NCI-H2227 treated with DMSO at 0.1 percent for 48 hours (cell line): ENCODE measurements at regions not wholly inside any gene's neighbourhood (a gene's known extent, or its start where the extent isn't known, plus 50 kb on each side); places are given as distances from the start of the nearest gene placed in this dataset.

ENCODE experiments used
- DNase-seq: peaks from one replicate; lab custom pipeline; 2025; lab: John Stamatoyannopoulos, UW

DNA sequence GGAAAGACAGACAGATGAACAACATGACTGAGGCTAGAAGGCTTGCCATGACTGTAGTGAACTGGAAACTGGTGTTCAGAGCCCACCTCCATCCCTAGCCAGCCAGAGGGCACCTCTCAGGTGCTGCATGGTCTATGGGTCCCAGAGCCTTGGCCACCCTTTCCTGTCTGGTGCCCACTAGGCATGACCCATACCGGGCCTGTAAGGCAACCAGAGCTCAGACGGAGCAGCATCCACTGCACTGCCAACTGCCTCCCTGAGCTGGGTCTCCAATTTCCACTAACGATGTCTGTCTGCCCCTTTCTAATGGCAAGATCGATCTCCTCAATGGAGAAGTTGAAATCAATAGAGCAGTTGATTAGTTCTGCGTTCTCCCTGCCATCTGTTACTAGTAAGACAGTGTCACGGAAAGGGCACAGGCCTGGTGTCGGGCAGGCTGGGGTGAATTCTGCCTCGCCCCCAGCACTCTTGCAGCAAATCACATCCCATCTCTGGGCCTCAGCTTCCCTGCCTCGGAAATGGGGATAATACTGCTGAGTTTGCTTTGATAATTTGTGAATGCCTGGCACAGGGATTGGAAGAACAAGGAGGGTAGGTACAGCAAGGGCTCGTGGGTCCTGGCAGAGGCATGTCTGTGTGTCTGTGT, 172.3 kb upstream of the MVB12B start:
- DNase-seq = no peak

DNA sequence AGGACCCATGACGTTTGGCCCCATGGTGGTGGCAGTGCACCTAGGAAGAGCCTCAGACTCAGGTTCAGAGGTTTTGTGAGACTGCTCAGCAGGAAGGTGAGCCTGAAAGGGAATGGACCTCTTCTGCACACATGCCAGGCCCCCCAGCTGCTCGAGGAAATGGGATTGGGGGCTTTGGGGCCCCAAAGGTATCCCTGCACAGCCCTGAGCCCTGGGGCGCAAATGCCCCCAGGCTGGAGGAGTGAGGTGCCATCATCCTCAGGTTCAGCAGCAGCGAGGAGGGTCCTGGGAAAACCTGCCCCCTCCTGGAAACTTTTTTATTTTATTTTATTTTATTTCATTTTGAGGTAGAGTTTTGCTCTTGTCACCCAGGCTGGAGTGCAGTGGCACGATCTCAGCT, 171.8 kb upstream of the MVB12B start:
- no peak for DNase-seq

- no peak for DNase-seq
These were observed 170.6 kb upstream of the MVB12B start for GRCh38 chr9:126155756-126156664.

GRCh38 chr9:126156898-126157297, 169.7 kb upstream of the MVB12B start:
- DNase-seq = no peak

- DNase-seq = no peak
These were observed 169.2 kb upstream of the MVB12B start for GRCh38 chr9:126157423-126157822.

- DNase-seq = no peak
These were observed 168.6 kb upstream of the MVB12B start for GRCh38 chr9:126157826-126158587.

DNA sequence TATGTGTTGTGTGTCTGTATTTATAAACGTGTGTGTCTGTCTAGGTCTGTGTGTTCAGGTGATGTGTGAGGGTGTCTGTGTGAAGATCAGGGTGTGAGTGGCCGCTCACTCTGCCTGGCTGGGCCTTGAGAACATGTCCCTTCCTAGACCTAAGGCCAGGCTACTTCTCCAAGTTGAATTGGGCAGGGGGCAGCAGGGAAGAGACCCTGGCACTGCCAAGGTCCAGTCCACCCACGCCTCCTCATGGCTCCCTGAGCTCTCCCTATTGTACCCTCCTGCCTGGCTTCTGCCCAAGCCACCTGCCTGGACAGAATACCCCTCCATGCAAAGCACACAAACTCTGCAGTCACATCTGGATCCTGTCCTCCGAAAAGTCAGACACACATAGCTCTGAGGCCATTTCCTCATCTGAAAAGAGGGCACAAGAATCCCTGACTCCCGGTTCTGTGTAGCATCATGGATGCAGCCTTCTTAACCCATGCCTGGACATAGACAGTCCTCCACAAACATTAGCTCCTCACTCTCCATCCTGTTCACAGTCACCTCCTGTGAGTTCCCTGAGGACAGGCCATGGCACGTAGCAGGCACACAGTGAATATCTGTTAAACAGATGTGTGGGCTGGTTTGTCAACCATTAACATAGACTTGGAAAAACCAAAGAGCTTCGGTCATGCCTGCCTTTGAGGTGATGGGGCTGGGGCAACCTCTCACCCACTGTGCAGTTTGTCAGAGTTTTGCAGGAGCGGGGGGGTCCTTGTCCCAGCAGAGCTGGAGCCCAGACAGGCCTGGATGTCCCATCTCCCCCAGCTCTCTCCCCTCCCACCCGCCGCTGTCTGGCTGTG, 167.8 kb upstream of the MVB12B start:
- no peak for DNase-seq

DNA sequence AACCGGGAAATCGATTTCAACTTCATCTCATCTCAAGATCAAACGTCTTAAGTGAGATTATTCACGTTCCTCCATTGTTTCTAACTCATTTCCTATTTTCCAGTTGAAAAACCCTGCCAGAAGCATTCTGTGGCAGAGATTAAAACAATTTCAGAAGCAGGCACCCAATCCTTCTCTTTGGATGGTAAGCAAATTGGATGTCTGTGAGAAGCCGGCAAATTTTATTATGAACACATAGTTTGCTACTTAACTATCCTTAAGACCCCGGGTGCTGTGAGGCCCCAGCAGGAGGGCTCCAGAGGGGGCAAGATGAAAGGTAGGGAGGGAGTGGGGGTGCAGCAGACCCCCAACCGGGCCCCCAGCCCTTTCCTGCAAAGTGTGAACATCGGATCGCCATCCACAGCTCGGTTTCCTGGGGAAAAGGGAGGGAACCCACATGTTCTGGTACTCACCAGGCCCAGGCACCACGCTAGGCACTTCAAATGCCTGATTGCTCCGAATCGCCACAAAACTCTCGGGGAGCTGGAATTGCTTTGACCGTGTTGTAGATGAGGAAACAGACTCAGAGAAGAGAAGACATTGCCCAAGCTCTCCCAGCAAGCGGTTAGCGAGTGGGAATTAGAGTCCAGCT, 167.1 kb upstream of the MVB12B start:
- no peak for DNase-seq

DNA sequence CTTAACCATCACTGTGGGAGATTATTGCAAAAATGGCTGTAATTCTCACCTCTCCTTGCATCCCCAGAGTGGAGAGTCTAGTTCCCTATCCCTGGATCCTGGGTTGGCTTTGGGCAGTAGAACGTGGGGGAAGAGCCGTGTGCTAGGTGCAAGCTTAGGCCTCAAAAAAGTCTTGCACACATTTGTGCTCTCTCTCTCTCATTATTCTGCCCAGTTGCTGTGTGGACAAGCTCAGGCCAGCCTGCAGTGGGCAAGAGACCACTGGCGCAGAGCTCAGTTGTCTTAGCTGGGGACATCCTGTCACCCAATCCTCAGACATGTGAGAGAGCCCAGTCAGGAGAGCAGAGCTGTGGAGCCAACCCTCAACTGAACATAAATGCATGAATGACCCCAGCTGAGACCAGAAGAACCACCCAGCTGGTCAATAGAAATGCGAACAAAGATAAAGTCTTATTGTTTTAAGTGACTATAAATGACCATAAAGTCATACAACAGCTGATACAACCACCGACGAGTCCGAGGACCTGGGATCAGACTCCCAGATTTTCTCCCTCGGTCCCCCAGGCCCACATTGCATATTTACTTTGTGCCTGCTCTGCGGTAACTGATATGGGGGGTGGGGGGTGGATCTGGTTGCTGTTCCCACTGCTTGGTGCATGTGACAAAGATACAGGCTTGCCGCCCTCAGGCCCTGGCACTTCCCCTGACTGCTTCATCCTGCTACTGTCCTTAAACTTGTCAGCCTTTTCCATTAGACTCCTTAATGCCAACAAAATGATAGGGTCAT, 166.4 kb upstream of the MVB12B start:
- DNase-seq = no peak

DNA sequence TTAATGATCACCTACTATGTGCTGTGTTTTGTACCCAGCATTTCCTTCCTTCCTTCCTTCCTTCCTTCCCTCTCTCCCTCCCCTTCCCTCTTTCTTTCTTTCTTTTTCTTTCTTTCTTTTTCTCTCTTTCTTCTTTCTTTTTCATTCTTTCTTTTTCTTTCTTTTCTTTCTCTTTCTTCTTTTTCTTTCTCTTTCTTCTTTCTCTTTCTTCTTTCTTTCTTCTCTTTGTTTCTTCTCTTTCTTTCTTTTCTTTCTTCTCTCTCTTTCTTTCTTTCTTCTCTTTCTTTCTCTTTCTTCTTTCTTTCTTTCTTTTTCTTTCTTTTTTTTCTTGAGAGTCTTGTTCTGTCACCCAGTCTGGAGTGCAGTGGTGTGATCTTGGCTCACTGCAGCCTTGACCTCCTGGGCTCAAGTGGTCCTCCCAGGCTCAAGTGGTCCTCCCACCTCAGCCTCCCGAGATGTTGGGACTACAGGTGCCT, 165.7 kb upstream of the MVB12B start:
- DNase-seq = no peak

- no peak for DNase-seq
These were observed 163.8 kb upstream of the MVB12B start for GRCh38 chr9:126162611-126163381.

- DNase-seq = no peak
These were observed 161.7 kb upstream of the MVB12B start for GRCh38 chr9:126164796-126165525.

DNA sequence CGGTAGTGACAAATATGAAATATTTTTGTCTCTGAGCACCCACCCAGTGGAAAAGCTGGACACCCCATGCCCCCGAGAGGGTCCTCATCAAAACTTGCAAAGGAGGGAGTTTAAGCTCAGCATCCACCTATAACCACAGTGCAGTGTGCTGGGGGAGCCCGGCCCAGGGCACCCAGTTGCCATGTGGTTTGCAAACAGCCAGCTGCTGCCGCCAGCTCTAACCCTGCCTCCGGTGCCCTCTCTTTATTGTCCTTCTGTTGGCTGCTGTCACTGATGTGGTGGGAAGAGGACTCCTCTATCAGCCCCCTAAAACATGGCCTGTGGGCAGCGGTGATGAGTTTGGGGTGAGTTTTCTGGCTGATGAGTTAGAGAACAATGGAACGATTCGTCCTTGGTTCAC, 160.9 kb upstream of the MVB12B start:
- no peak for DNase-seq

DNA sequence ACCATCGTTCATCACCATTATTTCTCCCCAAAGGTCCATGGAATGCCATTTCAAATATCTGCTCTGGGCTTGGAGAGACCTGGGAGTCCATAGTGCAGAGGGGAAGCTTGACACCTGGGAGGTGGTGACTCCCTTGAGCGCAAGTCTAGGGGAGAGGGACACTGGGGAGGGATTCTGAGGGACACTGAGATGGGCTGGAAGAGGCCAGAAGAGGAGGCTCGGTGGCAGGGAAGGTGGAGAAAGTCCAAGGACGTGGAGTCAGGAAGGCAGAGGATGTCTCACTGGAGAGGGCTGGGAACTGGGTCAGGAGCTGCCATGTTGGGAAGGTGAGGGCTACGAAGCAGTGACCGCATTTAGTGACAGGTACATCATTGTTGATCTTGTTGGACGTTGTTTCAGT, 160.3 kb upstream of the MVB12B start:
- DNase-seq = no peak

DNA sequence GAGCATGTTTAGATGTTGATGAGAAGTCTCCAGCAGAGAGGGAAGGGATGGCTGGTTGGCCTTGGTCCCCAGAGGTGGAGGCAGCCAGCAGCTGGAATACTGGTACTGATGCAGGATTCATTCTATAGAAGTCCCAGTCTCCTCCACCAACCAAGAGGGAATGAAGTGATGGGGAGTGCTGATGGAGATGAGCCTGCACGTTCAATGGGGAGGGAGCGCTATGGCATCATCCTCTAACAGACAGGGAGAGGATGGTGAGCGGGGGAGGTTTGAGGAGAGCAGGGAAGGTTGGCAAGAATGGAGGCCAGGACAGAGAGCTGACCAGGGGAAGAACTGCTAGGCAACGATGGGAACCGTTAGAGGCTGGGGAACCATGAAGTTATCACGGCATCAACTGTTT, 159.8 kb upstream of the MVB12B start:
- DNase-seq = no peak

GRCh38 chr9:126169736-126170135, 156.9 kb upstream of the MVB12B start:
- DNase-seq = no peak

DNA sequence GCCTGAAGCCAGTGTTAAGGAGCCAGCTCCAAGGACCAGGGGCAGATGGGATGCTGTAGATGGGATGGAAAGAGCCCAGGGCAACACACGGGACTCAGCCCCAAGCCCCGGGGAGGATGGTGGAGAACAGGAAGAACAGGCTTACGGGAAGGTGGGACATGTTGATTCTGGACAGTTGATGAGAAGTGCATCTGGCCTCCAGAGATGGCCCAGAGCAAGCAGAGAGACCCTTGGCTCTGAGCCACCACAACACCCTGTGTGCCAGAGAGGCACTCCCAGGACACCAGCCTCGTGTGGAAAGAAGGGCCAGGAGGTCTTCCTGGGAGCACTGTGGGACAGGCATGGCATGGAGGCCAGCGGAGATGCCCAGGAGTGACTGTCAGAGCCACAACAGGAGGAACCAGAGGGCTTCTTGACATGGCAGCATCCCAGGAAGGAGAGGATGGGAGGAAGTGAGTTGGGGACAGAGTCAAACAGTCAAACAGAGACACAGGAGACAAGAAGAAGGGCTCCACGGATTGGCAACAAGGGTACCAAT, 156.3 kb upstream of the MVB12B start:
- no peak for DNase-seq

DNA sequence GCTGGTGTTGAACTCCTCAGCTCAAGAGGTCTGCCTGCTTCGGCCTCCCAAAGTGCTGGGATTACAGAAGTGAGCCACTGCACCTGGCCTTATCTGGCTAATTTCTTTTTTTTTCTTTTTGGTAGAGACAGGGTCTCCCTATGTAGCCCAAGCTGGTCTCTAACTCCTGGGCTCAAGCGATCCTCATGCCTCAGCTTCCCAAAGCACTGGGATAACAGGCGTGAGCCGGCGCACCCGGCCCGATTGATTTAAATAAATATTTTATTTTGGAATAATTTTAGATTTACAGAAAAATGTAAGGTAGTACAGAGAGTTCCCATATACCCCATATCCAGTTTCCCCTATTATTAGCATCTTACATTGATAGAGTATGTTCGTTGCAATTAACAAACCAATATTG, 155.0 kb upstream of the MVB12B start:
- DNase-seq = no peak

- DNase-seq = no peak
These were observed 153.2 kb upstream of the MVB12B start for GRCh38 chr9:126173401-126173800.
